IMR-90 (cell line): ENCODE measurements at regions not wholly inside any gene's neighbourhood (a gene's known extent, or its start where the extent isn't known, plus 50 kb on each side); places are given as distances from the start of the nearest gene placed in this dataset.

ENCODE experiments used
- ATAC-seq: fragments of 200-7000 bp; cut with Tn5 transposase; 2 replicates; pipeline ENCODE4 v1.9.1; 2020; ENCODE audit warnings: low read depth, mild to moderate bottlenecking, moderate library complexity
- BruUV-seq: library from RNA; stranded (reverse); fragments of 400-500 nt; replicated peaks from 2 replicates; lab custom pipeline; 2021; lab: Mats Ljungman, UMichigan
- CTCF ChIA-PET: fragments of 300-600 bp; formaldehyde crosslinking; extraction: SDS; loops from one replicate; lab custom pipeline; 2021; ENCODE audit warnings: antibody characterized with exemption; lab: Yijun Ruan, JAX
- POLR2A ChIA-PET: fragments of 300-600 bp; sonication (Branson Sonifier 250); formaldehyde crosslinking; loops from one replicate; lab custom pipeline; 2022; ENCODE audit warnings: antibody characterized with exemption; ENCODE audit not compliant: unreplicated experiment; lab: Charles Lee
- DNase-seq: peaks from one replicate; pipeline ENCODE4 v3.0.0; 2013
- H2AFZ ChIP-seq: replicated peaks from 2 replicates; pipeline ENCODE3; 2013; ENCODE audit warnings: low read length, mild to moderate bottlenecking; ENCODE audit not compliant: poor library complexity
- H2AK5ac ChIP-seq: 2 replicates; pipeline ENCODE4 v1.6.1; 2013; ENCODE audit warnings: low read depth, low read length, inconsistent platforms
- H2AK9ac ChIP-seq: replicated peaks from 2 replicates; pipeline ENCODE3; 2013; ENCODE audit warnings: mild to moderate bottlenecking, low read depth, low read length, moderate library complexity; ENCODE audit not compliant: poor library complexity
- H2BK120ac ChIP-seq: 2 replicates; pipeline ENCODE4 v1.6.1; 2013; ENCODE audit warnings: low read depth, low read length, inconsistent platforms
- H2BK15ac ChIP-seq: 3 replicates; pipeline ENCODE4 v1.6.1; 2013; ENCODE audit warnings: low read depth, low read length, inconsistent platforms
- H2BK20ac ChIP-seq: 2 replicates; pipeline ENCODE4 v1.6.1; 2013; ENCODE audit warnings: low read depth, mild to moderate bottlenecking, inconsistent platforms, low read length, moderate library complexity
- H2BK5ac ChIP-seq: 2 replicates; pipeline ENCODE4 v1.6.1; 2013; ENCODE audit warnings: mild to moderate bottlenecking, low read depth, low read length, inconsistent platforms; ENCODE audit not compliant: poor library complexity, severe bottlenecking
- H3K14ac ChIP-seq: replicated peaks from 2 replicates; pipeline ENCODE4 v1.6.1; 2013; ENCODE audit warnings: low read depth, low read length, inconsistent platforms
- H3K18ac ChIP-seq: 2 replicates; pipeline ENCODE4 v1.6.1; 2013; ENCODE audit warnings: low read depth, low read length, control low read depth
- H3K23ac ChIP-seq: 2 replicates; pipeline ENCODE4 v1.6.1; 2013; ENCODE audit warnings: low read depth, low read length, inconsistent platforms
- H3K27ac ChIP-seq: 2 replicates; pipeline ENCODE4 v1.5.1; 2013; ENCODE audit warnings: mild to moderate bottlenecking, control low read depth, low read length; ENCODE audit not compliant: insufficient read depth
- H3K27me3 ChIP-seq: 2 replicates; pipeline ENCODE4 v1.6.1; 2013; ENCODE audit warnings: low read length; ENCODE audit not compliant: control insufficient read depth, insufficient read depth
- H3K36me3 ChIP-seq: 2 replicates; pipeline ENCODE4 v1.6.1; 2013; ENCODE audit warnings: low read length, mixed read lengths; ENCODE audit not compliant: control insufficient read depth, insufficient read depth
- H3K4ac ChIP-seq: 2 replicates; pipeline ENCODE4 v1.6.1; 2013; ENCODE audit warnings: low read depth, low read length, inconsistent platforms
- H3K4me1 ChIP-seq: 2 replicates; pipeline ENCODE4 v1.6.1; 2013; ENCODE audit warnings: low read length, mixed read lengths; ENCODE audit not compliant: control insufficient read depth, insufficient read depth
- H3K4me2 ChIP-seq: 2 replicates; pipeline ENCODE4 v1.6.1; 2013; ENCODE audit warnings: low read depth, mild to moderate bottlenecking, control low read depth, low read length, moderate library complexity
- H3K4me3 ChIP-seq: 2 replicates; pipeline ENCODE4 v1.5.1; 2013; ENCODE audit warnings: low read depth, mild to moderate bottlenecking, control low read depth, low read length, moderate library complexity; ENCODE audit not compliant: insufficient read depth
- H3K56ac ChIP-seq: 2 replicates; pipeline ENCODE4 v1.6.1; 2013; ENCODE audit warnings: low read length, inconsistent platforms; ENCODE audit not compliant: insufficient read depth; ENCODE audit errors: extremely low read depth
- H3K79me1 ChIP-seq, 2 experiments: 2 replicates each; pipeline ENCODE4 v1.6.1; 2013; ENCODE audit warnings: low read length in 2 of 2, inconsistent platforms in 1 of 2, low read depth in 1 of 2
- H3K9ac ChIP-seq: 2 replicates; pipeline ENCODE4 v1.6.1; 2013; ENCODE audit warnings: low read depth, low read length, control low read depth
- H3K9me1 ChIP-seq: 2 replicates; pipeline ENCODE4 v1.6.1; 2013; ENCODE audit warnings: low read length, inconsistent platforms; ENCODE audit not compliant: insufficient read depth
- H3K9me3 ChIP-seq: 2 replicates; pipeline ENCODE4 v1.6.1; 2013; ENCODE audit warnings: low read length; ENCODE audit not compliant: control insufficient read depth, insufficient read depth
- H4K20me1 ChIP-seq: 2 replicates; pipeline ENCODE4 v1.6.1; 2013; ENCODE audit warnings: low read length, inconsistent platforms; ENCODE audit not compliant: insufficient read depth
- H4K5ac ChIP-seq: 2 replicates; pipeline ENCODE4 v1.6.1; 2013; ENCODE audit warnings: mild to moderate bottlenecking, low read depth, low read length, control low read depth
- H4K8ac ChIP-seq, 2 experiments: 2 replicates each; pipeline ENCODE4 v1.6.1; 2013; ENCODE audit warnings: low read depth in 2 of 2, low read length in 2 of 2, control low read depth in 1 of 2, inconsistent platforms in 1 of 2
- H4K91ac ChIP-seq: 2 replicates; pipeline ENCODE4 v1.6.1; 2013; ENCODE audit warnings: low read depth, low read length, inconsistent platforms; ENCODE audit not compliant: insufficient read depth
- CEBPB ChIP-seq: IDR thresholded peaks from 2 replicates; pipeline ENCODE4 v1.6.1; 2012; ENCODE audit warnings: low read depth, low read length, improper control_type of control experiment
- CHD1 ChIP-seq: IDR thresholded peaks from 2 replicates; pipeline ENCODE4 v1.6.1; 2012; ENCODE audit warnings: low read depth, low read length, improper control_type of control experiment
- CTCF ChIP-seq: conservative IDR thresholded peaks from 2 replicates; pipeline ENCODE4 v1.5.1; 2012; ENCODE audit warnings: mild to moderate bottlenecking, low read depth, low read length, improper control_type of control experiment
- MAZ ChIP-seq: IDR thresholded peaks from 2 replicates; pipeline ENCODE4 v1.6.1; 2012; ENCODE audit warnings: low read depth, mild to moderate bottlenecking, low read length, improper control_type of control experiment, moderate library complexity, borderline replicate concordance
- MXI1 ChIP-seq: IDR thresholded peaks from 2 replicates; pipeline ENCODE4 v1.6.1; 2012; ENCODE audit warnings: low read depth, mild to moderate bottlenecking, low read length, moderate library complexity, borderline replicate concordance
- NFE2L2 ChIP-seq: fragments of 150-350 bp; IDR thresholded peaks from 2 replicates; pipeline ENCODE4 v1.6.1; 2016; ENCODE audit warnings: low read depth, mild to moderate bottlenecking, low read length
- RAD21 ChIP-seq: IDR thresholded peaks from 2 replicates; pipeline ENCODE4 v1.6.1; 2012; ENCODE audit warnings: low read length, improper control_type of control experiment
- RCOR1 ChIP-seq: IDR thresholded peaks from 2 replicates; pipeline ENCODE4 v1.6.1; 2012; ENCODE audit warnings: mild to moderate bottlenecking, low read length, improper control_type of control experiment; ENCODE audit not compliant: insufficient replicate concordance
- SMC3 ChIP-seq: fragments of 150-350 bp; IDR thresholded peaks from 2 replicates; pipeline ENCODE4 v1.6.1; 2016; ENCODE audit warnings: low read depth, mild to moderate bottlenecking, antibody characterized with exemption, low read length, moderate library complexity
- WGBS, 2 experiments: methylation state at CpG; one replicate each; pipeline versions ENCODE4 v1.1.5 to v1.1.7; 2013; ENCODE audit warnings: missing lambda C conversion rate in 2 of 2; ENCODE audit not compliant: insufficient read length in 1 of 2; ENCODE audit errors: extremely low coverage in 2 of 2; 5-methylcytosine and 5-hydroxymethylcytosine counted together
- dilution Hi-C: fragments of 300-500 bp; cut with HindIII; formaldehyde crosslinking; loops from one replicate; pipeline ENCODE4 v1.14.3; 2018; ENCODE audit warnings: low sequenced_read_pairs; ENCODE audit not compliant: unreplicated experiment
- in situ Hi-C: fragments of 300-500 bp; cut with MboI; formaldehyde crosslinking; loops from 3 replicates; pipeline ENCODE4 v1.14.3; 2019; ENCODE audit warnings: low sequenced_read_pairs, inconsistent platforms, mixed read lengths
- intact Hi-C: fragments of 100-400 bp; cut with micrococcal nuclease; formaldehyde crosslinking; loops from 2 replicates; pipeline ENCODE4 v1.10.0; 2022
- TF ChIP-seq, protein P1 (sequence below): fragments of 150-350 bp; IDR thresholded peaks from 2 replicates; pipeline ENCODE4 v1.6.1; 2017; ENCODE audit warnings: mild to moderate bottlenecking, antibody characterized with exemption, low read length, low read depth

DNA sequence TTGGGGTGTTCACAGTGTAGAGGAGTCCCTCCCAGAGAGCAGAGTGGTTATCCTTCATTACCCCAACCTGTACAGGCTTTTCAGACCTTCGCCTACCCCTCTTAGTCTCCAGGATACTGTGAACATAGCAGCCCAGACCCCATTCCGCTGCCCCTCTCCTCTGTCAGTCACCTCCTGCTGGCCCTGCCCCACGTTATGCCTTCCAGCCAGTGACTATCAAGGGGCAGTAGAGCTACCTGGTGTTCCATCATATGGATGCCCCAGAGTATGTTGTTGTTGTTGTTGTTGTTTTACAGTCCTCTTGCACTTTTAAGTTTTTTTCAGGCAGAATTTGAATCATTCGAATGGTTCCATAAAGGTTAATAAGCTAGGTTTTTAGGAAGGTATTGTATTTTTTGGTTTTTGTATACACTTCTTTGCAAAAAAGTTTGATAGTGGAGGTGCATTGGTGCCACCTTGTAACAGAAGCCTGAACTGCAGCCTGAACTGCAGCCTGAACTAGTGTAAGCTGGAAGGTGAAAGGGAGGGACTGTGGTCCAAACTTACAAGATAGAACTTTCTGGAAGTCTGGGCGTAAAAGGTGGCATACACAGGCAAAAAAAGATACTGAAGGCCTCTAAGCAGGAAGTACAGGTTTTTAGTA, 101.4 kb upstream of the RAB40AL start:
- Histone ChIP-seq H4K5ac (no peak overlapping the region), H2BK15ac (no peak overlapping the region), H3K23ac (no peak overlapping the region), H2BK120ac (no peak overlapping the region), H4K20me1 (no peaks in the 10 kb centered on the region), H3K27ac (no peak overlapping the region), H3K36me3 (no peaks in the 10 kb centered on the region), H3K79me1 (no peaks in the 10 kb centered on the region), H2AFZ (no peak overlapping the region), H3K4me1 (no peaks in the 10 kb centered on the region), H2BK20ac (no peak overlapping the region), H2BK5ac (no peak overlapping the region), H3K4me2 (no peak overlapping the region), H3K4ac (no peak overlapping the region), H3K9me3 (no peaks in the 10 kb centered on the region), H4K91ac (no peak overlapping the region), H3K9me1 (peaks cover 5% of the 10 kb centered on the region; the same call in 1 of the 2 replicates), H3K56ac (no peak overlapping the region), H3K27me3 (no peaks in the 10 kb centered on the region; the same call in 1 of the 2 replicates), H4K8ac (no peak overlapping the region), H3K9ac (no peak overlapping the region), H2AK5ac (no peak overlapping the region), H2AK9ac (no peak overlapping the region), H3K14ac (no peak overlapping the region), H3K18ac (no peak overlapping the region), H3K4me3 (no peak overlapping the region)
- no TSS peak for BruUV-seq
- POLR2A ChIA-PET = no interaction called here
- TF ChIP-seq RCOR1 (no peak), CEBPB (no peak), NFE2L2 (no peak), CHD1 (no peak), CTCF (peak; percentile 56), MXI1 (no peak), SMC3 (peak; percentile 48), RAD21 (peak; percentile 64), MAZ (no peak)
- TF ChIP-seq, protein P1, sequence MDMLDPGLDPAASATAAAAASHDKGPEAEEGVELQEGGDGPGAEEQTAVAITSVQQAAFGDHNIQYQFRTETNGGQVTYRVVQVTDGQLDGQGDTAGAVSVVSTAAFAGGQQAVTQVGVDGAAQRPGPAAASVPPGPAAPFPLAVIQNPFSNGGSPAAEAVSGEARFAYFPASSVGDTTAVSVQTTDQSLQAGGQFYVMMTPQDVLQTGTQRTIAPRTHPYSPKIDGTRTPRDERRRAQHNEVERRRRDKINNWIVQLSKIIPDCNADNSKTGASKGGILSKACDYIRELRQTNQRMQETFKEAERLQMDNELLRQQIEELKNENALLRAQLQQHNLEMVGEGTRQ = no peak
- in situ Hi-C loops (no loop called here), dilution Hi-C loops (no loop called here), intact Hi-C loops (no loop called here)
- no CpG with 5 or more reads among the region's 5 CpGs for WGBS, 2 experiments
- CTCF ChIA-PET = interaction anchor here (0.8 to 1.1 kb wide), 5 partner anchors 9 to 165 kb away, joined by 3 to 4 read pairs (median 3); no protein-coding TSS in a partner anchor
- ATAC-seq (peak; percentile 81), DNase-seq (peak; percentile 33)
